SHP77 (cell line): ENCODE measurements at regions not wholly inside any gene's neighbourhood (a gene's known extent, or its start where the extent isn't known, plus 50 kb on each side); places are given as distances from the start of the nearest gene placed in this dataset.

ENCODE experiments used
- DNase-seq, 2 experiments: peaks; one replicate each; lab custom pipeline; 2025; lab: John Stamatoyannopoulos, UW

DNA sequence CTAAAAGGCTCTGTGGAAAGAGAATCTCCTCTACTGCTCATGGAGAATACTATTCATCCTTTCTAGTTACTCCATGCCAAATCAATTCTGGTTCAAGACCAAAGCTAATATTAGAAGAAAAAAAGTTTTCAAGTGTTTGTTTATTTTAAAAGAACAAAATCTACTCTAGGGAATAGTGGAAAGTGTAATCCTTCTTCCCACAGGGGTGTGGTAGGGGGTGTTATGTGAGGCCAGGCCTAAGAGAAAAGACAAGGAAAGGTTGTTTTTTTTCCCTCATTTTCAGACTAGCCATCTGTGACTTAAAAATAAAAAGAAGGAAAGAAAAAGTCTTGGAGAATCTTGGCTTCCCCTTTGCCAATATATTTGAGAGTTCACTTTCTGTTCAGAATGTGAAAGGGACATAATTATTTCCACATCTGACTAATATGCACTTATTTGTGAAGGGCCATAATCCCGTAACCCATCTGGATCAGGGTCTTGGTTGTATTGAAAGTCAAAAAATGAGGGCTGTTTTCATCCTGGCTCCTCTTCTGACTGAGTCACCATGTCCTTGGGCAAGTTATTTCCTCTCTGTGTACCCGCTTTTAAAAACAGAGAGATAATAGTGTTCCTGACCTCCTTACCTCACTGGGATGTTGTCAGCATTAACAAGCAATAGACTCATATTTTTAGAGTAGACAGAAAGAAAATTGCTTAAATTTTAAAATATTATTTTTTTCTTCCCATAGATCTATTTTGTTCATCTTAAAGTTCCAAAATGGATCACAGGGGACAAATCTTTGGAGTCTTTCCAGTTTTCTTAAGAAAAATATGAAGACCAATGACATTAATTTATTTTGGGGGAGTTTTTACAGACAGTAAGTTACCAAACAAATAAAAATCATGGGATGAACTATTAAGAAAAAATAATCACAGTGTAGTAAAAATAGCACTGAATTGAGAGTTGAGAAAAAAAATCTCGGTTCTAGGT lies 233.7 kb downstream of the IBTK start:
- no peak for DNase-seq

- DNase-seq: peak; percentile 45 to 46
Measured at GRCh38 chr6:82006027-82006738, 241.4 kb downstream of the IBTK start.

DNA sequence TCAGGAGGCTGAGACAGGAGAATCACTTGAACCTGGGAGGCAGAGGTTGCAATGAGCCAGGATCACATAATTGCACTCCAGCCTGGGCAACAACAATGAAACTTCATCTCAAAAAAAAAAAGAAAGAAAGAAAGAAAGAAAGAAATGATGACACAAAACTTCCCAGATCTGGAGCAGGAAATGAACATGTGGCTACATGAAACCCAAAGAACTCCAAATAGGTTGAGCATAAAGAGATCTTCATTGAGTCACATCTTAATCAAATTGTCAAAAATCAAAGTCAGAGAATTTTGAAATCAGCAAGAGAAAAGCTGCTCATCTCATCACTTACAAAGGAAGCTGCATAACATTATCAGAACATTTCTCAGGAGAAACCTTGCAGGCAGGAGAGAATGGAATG lies 247.0 kb downstream of the IBTK start:
- DNase-seq: no peak

GRCh38 chr6:81999826-82000225 lies 247.3 kb upstream of the TENT5A start:
- no peak for DNase-seq

- no peak for DNase-seq
Measured at GRCh38 chr6:81999270-81999669, 246.8 kb upstream of the TENT5A start.

- no peak for DNase-seq
Measured at GRCh38 chr6:81998432-81998831, 246.0 kb upstream of the TENT5A start.

DNA sequence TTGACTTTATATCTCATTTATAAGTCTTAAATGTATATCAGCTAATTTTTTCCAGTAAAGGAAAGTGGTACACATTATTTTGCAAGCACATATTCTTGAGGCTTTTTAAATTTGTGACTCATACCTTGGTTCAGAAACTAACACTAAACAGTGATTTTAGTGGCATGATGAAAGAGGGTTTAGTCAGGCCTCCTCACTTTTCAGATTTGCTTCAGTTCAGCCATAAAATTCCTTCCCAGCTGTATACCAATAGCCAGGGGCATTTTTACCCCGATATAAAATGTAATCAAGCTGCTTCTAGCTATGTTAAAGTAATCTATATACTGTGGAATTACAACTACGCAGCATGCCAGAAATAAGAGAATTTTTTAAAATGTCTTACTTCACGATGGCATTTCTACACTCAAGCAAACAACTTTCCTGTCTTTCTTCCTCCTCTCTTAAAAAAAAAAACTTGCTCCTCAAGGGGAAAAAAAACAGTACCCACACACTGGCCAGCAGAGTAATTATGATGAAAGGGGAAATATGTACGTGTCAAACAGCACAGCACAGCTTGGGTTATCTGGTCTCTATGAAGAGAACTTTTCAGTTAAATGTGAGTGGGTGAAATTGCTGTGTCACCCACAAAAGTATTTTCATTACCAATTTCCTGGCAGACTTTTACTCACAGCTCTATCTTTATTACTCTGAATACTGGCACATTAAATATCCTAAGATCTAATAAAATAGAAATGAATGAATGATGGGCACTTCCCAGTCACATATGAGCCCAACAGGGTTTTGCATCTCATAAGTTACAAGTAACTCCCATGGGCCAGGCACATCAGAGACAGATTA lies 244.8 kb upstream of the TENT5A start:
- no peak for DNase-seq

- no peak for DNase-seq
Measured at GRCh38 chr6:81996414-81996813, 243.9 kb upstream of the TENT5A start.

DNA sequence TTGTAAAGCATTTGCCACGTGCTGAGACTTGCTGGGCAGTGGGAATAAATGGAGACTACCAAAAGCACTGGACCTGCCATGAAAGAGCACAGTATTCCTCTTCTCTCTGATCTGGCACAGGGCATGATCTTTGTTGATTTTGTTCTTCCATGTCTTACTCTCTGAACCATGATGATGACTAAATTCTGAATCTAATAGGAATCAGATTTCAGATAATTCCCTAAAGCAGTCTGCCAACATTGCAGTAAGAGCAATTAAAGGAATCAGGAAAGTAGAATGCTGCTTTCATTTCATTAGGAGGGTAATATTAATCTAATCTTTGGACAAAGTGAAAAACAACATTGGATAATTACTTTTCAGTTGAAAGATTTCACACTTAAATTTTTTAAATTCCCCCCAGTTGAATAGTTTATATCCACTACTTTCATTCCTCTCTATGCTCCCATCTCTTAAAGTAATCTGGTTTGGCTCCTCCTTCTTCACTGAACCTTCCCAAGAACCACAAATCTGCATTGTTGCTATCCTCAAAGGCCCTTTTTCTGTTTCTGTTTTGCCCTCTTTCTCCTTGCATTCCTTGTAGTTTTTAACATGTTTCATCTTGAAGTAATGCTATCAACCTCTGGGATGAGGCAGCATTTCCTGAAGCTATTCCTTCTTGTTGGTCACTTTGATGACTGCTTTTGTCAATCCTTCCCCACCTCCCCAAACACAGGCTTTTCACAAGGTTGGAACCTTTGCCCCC lies 243.2 kb upstream of the TENT5A start:
- DNase-seq: no peak

GRCh38 chr6:81988871-81989270 lies 236.4 kb upstream of the TENT5A start:
- no peak for DNase-seq

- no peak for DNase-seq
Measured at GRCh38 chr6:81988446-81988845, 236.0 kb upstream of the TENT5A start.

DNA sequence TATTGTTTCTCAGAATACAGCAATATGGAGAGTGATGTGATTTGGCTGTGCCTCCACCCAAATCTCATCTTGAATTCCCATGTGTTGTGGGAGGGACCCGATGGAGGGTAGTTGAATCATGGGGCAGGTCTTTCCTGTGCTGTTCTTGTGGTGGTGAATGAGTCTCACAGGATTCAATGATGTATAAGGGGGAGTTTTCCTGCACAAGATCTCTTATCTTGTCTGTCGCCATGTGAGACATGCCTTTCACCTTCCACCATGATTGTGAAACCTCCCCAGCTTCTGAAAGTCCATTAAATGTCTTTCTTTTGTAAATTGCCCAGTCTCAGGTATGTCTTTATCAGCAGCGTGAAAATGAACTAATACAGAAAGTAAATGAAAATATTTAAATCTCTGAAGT lies 234.8 kb upstream of the TENT5A start:
- no peak for DNase-seq

- no peak for DNase-seq
Measured at GRCh38 chr6:81985191-81985590, 232.7 kb upstream of the TENT5A start.

GRCh38 chr6:81984599-81984998 lies 232.1 kb upstream of the TENT5A start:
- no peak for DNase-seq

- DNase-seq: no peak
Measured at GRCh38 chr6:81981812-81982211, 229.3 kb upstream of the TENT5A start.

- DNase-seq: no peak
Measured at GRCh38 chr6:81979767-81980166, 227.3 kb upstream of the TENT5A start.

GRCh38 chr6:81979329-81979728 lies 226.8 kb upstream of the TENT5A start:
- DNase-seq: no peak

DNA sequence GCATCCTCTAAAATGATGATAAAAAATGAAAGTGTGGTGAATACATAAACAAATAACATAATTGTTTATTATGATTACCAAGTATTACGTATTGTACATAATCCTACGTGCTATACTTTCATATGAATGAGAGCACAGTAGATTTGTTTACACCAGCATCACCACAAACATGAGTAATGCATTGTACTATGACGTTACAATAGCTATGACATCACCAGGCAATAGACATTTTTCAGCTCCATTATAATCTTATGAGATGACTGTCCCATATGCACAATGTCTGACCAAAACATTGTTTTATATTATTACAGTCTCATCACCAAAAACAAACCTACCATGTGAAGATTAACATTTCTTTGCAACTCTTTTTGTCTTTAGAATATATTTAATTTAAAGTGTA lies 225.7 kb upstream of the TENT5A start:
- no peak for DNase-seq

- DNase-seq: no peak
Measured at GRCh38 chr6:81977486-81977885, 225.0 kb upstream of the TENT5A start.

DNA sequence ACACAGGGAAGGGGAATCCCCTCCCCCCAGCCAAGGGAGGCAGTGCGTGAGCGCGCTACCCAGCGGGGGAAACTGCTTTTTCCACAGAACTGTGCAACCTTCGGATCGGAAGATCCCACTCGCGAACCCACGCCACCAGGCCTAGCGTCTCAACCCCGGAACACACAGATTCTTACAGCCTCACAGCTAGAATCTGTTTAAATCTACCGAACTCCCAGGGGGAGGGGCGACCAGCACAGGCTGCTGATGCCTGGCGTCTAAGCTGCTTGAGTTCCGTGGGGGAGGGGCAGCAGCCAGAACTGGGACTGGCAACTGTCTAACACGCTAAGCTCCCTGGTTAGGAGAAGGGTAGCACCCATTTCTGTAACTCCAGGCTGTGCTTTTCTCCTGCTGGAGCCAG lies 217.3 kb upstream of the TENT5A start:
- DNase-seq: no peak

GRCh38 chr6:81969011-81969410 lies 216.5 kb upstream of the TENT5A start:
- no peak for DNase-seq

- DNase-seq: no peak
Measured at GRCh38 chr6:81966968-81967367, 214.5 kb upstream of the TENT5A start.
